SU-DHL-6 (cell line): ENCODE measurements at regions not wholly inside any gene's neighbourhood (a gene's known extent, or its start where the extent isn't known, plus 50 kb on each side); places are given as distances from the start of the nearest gene placed in this dataset.
"Not testable (repeated sequence)": the region's sequence is repeated elsewhere in the genome, so short reads cannot be mapped to it uniquely, and the experiment has no call there.

Experiments
- H2AFZ ChIP-seq: fragments of 200-600 bp; sonication (generic); 2 replicates; pipeline ENCODE4 v1.6.1; 2014; ENCODE audit warnings: low read depth, mild to moderate bottlenecking, moderate library complexity, mixed read lengths, antibody characterized with exemption, low read length; ENCODE audit not compliant: severe bottlenecking
- H3F3A ChIP-seq: fragments of 200-600 bp; shearing (Covaris generic); 2 replicates; pipeline ENCODE4 v1.6.0; 2016; ENCODE audit warnings: antibody characterized with exemption, mild to moderate bottlenecking; ENCODE audit not compliant: insufficient read depth
- H3K27ac ChIP-seq: fragments of 200-600 bp; sonication (generic); 2 replicates; pipeline ENCODE4 v1.5.1; 2016; ENCODE audit warnings: low read depth, mild to moderate bottlenecking, low read length, moderate library complexity, mixed read lengths
- H3K27me3 ChIP-seq: fragments of 200-600 bp; sonication (generic), shearing (Covaris generic); 2 replicates; pipeline ENCODE4 v1.6.0; 2014; ENCODE audit warnings: mild to moderate bottlenecking, low read length
- H3K36me3 ChIP-seq: fragments of 200-600 bp; sonication (generic); 2 replicates; pipeline ENCODE4 v1.6.1; 2014; ENCODE audit warnings: mild to moderate bottlenecking, low read length, mixed read lengths
- H3K4me2 ChIP-seq: fragments of 300-600, 200-600 bp; shearing (Covaris generic), sonication (generic); 2 replicates; pipeline ENCODE4 v1.6.0; 2014; ENCODE audit warnings: low read length, low read depth, mild to moderate bottlenecking; ENCODE audit not compliant: poor library complexity, severe bottlenecking
- H3K4me3 ChIP-seq: fragments of 200-600 bp; sonication (generic); 2 replicates; pipeline ENCODE4 v1.5.1; 2014; ENCODE audit warnings: antibody characterized with exemption, low read length, mild to moderate bottlenecking, mixed read lengths; ENCODE audit not compliant: insufficient read depth, poor library complexity, severe bottlenecking
- H3K79me2 ChIP-seq: fragments of 200-600 bp; sonication (generic); 2 replicates; pipeline ENCODE4 v1.6.1; 2014; ENCODE audit warnings: mild to moderate bottlenecking, low read length, moderate library complexity; ENCODE audit not compliant: insufficient read depth
- H3K9ac ChIP-seq: fragments of 200-600 bp; sonication (generic); 2 replicates; pipeline ENCODE4 v1.7.0; 2014; ENCODE audit warnings: mild to moderate bottlenecking, low read length
- H3K9me2 ChIP-seq: fragments of 200-600 bp; sonication (generic); replicated peaks from 2 replicates; pipeline ENCODE4 v1.6.1; 2014; ENCODE audit warnings: low read length; ENCODE audit not compliant: insufficient read depth
- H3K9me3 ChIP-seq: fragments of 200-600 bp; sonication (generic); 2 replicates; pipeline ENCODE4 v1.6.1; 2014; ENCODE audit warnings: low read length, mixed read lengths; ENCODE audit not compliant: insufficient read depth
- H4K20me1 ChIP-seq: fragments of 200-600 bp; sonication (generic); 2 replicates; pipeline ENCODE4 v1.6.1; 2014; ENCODE audit warnings: low read depth, mild to moderate bottlenecking, antibody characterized with exemption, low read length, moderate library complexity, mixed read lengths
- EZH2phosphoT487 ChIP-seq: fragments of 200-600 bp; sonication (generic), shearing (Covaris generic); conservative IDR thresholded peaks from 2 replicates; pipeline ENCODE4 v1.6.1; 2018; ENCODE audit warnings: mild to moderate bottlenecking, antibody characterized with exemption, low read length, moderate library complexity, mixed read lengths
- TF ChIP-seq, protein P1 (sequence below): fragments of 200-600 bp; sonication (generic); IDR thresholded peaks from one replicate; pipeline ENCODE4 v1.5.1; 2017; ENCODE audit warnings: antibody characterized with exemption, mild to moderate bottlenecking, low read length, moderate library complexity; ENCODE audit not compliant: insufficient read depth, poor library complexity, severe bottlenecking

DNA sequence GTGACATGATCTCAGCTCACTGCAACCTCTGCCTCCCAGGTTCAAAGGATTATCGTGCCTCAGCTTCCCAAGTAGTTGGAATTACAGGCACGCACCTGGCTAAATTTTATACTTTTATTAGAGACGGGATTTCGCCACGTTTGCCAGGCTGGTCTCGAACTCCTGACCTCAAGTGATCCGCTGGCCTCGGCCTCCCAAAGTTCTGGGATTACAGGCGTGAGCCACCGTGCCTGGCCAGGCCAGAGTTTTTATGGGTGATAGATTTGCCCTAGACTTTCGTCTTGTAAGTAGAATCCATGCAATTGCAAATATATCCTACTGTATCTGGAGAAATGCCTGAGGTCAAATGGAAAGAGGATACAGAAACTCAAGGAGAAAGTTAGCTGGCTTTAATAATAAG, 819.9 kb upstream of the SLITRK1 start:
- H3K4me3 ChIP-seq = no peak overlapping the region
- H4K20me1 ChIP-seq = no peaks in the 10 kb centered on the region
- no peaks in the 10 kb centered on the region for H3K27me3 ChIP-seq
- H3K9ac ChIP-seq = no peak overlapping the region
- no peaks in the 10 kb centered on the region for H3F3A ChIP-seq
- H3K9me3 ChIP-seq = no peaks in the 10 kb centered on the region
- no peak overlapping the region for H3K27ac ChIP-seq
- no peak overlapping the region for H3K4me2 ChIP-seq
- H3K79me2 ChIP-seq = no peaks in the 10 kb centered on the region
- no peaks in the 10 kb centered on the region for H3K36me3 ChIP-seq
- TF ChIP-seq, protein P1, sequence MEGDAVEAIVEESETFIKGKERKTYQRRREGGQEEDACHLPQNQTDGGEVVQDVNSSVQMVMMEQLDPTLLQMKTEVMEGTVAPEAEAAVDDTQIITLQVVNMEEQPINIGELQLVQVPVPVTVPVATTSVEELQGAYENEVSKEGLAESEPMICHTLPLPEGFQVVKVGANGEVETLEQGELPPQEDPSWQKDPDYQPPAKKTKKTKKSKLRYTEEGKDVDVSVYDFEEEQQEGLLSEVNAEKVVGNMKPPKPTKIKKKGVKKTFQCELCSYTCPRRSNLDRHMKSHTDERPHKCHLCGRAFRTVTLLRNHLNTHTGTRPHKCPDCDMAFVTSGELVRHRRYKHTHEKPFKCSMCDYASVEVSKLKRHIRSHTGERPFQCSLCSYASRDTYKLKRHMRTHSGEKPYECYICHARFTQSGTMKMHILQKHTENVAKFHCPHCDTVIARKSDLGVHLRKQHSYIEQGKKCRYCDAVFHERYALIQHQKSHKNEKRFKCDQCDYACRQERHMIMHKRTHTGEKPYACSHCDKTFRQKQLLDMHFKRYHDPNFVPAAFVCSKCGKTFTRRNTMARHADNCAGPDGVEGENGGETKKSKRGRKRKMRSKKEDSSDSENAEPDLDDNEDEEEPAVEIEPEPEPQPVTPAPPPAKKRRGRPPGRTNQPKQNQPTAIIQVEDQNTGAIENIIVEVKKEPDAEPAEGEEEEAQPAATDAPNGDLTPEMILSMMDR = no peak
- no peak for TF ChIP-seq EZH2phosphoT487
- H3K9me2 ChIP-seq = no peaks in the 10 kb centered on the region
- no peak overlapping the region for H2AFZ ChIP-seq

DNA sequence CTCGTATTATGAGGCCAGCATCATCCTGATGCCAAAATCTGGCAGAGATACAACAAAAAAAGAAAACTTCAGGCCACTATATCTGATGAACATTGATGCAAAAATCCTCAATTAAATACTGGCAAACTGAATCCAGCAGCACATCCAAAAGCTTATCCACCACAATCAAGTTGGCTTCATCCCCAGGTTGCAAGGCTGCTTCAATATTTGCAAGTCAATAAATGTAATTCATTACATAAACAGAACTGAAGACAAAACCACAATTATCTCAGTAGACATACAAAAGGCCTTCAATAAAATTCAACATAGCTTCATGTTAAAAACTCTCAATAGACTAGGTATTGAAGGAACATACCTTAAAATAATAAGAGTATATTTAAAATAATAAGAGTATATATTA, 815.3 kb upstream of the SLITRK1 start:
- H3K9me3 ChIP-seq, H3K9ac ChIP-seq, H4K20me1 ChIP-seq, H3K4me2 ChIP-seq, H3K79me2 ChIP-seq, H3K9me2 ChIP-seq, H3K36me3 ChIP-seq, H2AFZ ChIP-seq, H3K27me3 ChIP-seq, H3F3A ChIP-seq, H3K4me3 ChIP-seq, H3K27ac ChIP-seq: not testable (repeated sequence)

DNA sequence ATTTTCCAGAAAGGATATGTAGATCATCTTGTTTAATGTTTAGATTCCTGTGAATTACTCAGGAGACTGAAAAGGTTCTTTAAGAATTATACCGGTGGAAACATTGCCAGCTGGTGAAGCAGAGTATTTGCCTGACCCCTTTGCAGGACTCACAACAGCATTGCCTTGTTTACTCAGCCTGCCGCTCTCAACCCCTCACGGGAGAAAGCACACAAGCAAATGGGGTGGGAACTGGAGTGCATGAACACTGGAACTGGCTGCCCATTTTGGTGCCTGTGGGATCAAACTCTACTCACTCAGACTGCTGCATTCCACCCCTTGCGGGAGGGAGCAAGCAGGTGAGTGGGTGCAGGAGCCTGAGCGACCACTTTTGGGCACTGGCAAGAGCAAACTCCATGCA, 804.7 kb upstream of the SLITRK1 start:
- no peaks in the 10 kb centered on the region for H3F3A ChIP-seq
- TF ChIP-seq, protein P1 = no peak
- TF ChIP-seq EZH2phosphoT487 = no peak
- no peak overlapping the region for H3K4me3 ChIP-seq
- no peak overlapping the region for H2AFZ ChIP-seq
- no peaks in the 10 kb centered on the region for H3K79me2 ChIP-seq
- H3K36me3 ChIP-seq = no peaks in the 10 kb centered on the region
- H3K27me3 ChIP-seq = no peaks in the 10 kb centered on the region
- no peaks in the 10 kb centered on the region for H4K20me1 ChIP-seq
- H3K9me2 ChIP-seq = no peaks in the 10 kb centered on the region; the same call in 1 of the 2 replicates
- H3K4me2 ChIP-seq = no peak overlapping the region
- H3K9ac ChIP-seq = no peak overlapping the region
- no peak overlapping the region for H3K27ac ChIP-seq
- H3K9me3 ChIP-seq = no peaks in the 10 kb centered on the region

DNA sequence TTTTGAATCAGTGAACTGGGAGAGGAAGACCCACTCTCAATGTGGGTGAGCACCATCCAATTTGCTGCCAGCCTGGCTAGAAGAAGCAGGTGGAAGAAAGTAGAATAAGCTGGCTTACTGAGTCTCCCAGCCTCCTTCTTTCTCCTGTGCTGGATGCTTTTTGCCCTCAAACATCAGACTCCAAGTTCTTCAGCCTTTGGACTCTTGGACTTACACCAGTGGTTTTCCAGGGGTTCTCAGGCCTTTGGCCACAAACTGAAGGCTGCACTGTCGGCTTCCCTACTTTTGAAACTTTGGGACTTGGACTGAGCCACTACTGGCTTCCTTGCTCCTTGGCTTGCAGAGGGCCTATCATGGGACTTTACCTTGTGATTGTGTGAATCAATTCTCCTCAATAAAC, 804.2 kb upstream of the SLITRK1 start:
- TF ChIP-seq EZH2phosphoT487 = no peak
- TF ChIP-seq, protein P1 = no peak
- H3K4me3 ChIP-seq = no peak overlapping the region
- H3K36me3 ChIP-seq = no peaks in the 10 kb centered on the region
- H4K20me1 ChIP-seq = no peaks in the 10 kb centered on the region
- no peak overlapping the region for H3K9ac ChIP-seq
- H3K9me2 ChIP-seq = no peaks in the 10 kb centered on the region; the same call in 1 of the 2 replicates
- no peaks in the 10 kb centered on the region for H3F3A ChIP-seq
- H3K27me3 ChIP-seq = no peaks in the 10 kb centered on the region
- no peak overlapping the region for H3K4me2 ChIP-seq
- H3K9me3 ChIP-seq = no peaks in the 10 kb centered on the region
- H2AFZ ChIP-seq = no peak overlapping the region
- no peaks in the 10 kb centered on the region for H3K79me2 ChIP-seq
- H3K27ac ChIP-seq = no peak overlapping the region
